Stimulated activated CD4-positive, alpha-beta T cell treated with anti-CD3 and anti-CD28 coated beads, Interleukin-12 subunit alpha, Interleukin-12 subunit beta, amount 100 ng/mL, for 48 hours (primary cell): ENCODE measurements at regions not wholly inside any gene's neighbourhood (a gene's known extent, or its start where the extent isn't known, plus 50 kb on each side); places are given as distances from the start of the nearest gene placed in this dataset.

Experiments used
- DNase-seq, 3 donors: peaks; one replicate each; pipeline ENCODE4 v3.0.0-alpha.2; 2020; ENCODE audit warnings: low read depth in 2 of 3, low spot score in 1 of 3

- DNase-seq = no peak
Observed at GRCh38 chr10:113458451-113458850, 94.4 kb upstream of the HABP2 start.

GRCh38 chr10:113458944-113459343, 93.9 kb upstream of the HABP2 start:
- DNase-seq = no peak

GRCh38 chr10:113459626-113460280, 93.1 kb upstream of the HABP2 start:
- no peak for DNase-seq

- no peak for DNase-seq
Observed at GRCh38 chr10:113463083-113463482, 89.8 kb upstream of the HABP2 start.

- no peak for DNase-seq
Observed at GRCh38 chr10:113463777-113464176, 89.1 kb upstream of the HABP2 start.

- no peak for DNase-seq
Observed at GRCh38 chr10:113469796-113470195, 83.1 kb upstream of the HABP2 start.

GRCh38 chr10:113470372-113471240, 82.2 kb upstream of the HABP2 start:
- DNase-seq = no peak

- no peak for DNase-seq
Observed at GRCh38 chr10:113471241-113471996, 81.4 kb upstream of the HABP2 start.

GRCh38 chr10:113473011-113473410, 79.8 kb upstream of the HABP2 start:
- DNase-seq = no peak

- DNase-seq = no peak
Observed at GRCh38 chr10:113473851-113474250, 79.0 kb upstream of the HABP2 start.

GRCh38 chr10:113474752-113475151, 78.1 kb upstream of the HABP2 start:
- DNase-seq = no peak

GRCh38 chr10:113475381-113475807, 77.5 kb upstream of the HABP2 start:
- no peak for DNase-seq

- DNase-seq = no peak
Observed at GRCh38 chr10:113476191-113476590, 76.7 kb upstream of the HABP2 start.

GRCh38 chr10:113476673-113477072, 76.2 kb upstream of the HABP2 start:
- no peak for DNase-seq

- no peak for DNase-seq
Observed at GRCh38 chr10:113477451-113477850, 75.4 kb upstream of the HABP2 start.

- no peak for DNase-seq
Observed at GRCh38 chr10:113479346-113480080, 73.3 kb upstream of the HABP2 start.

- DNase-seq = no peak
Observed at GRCh38 chr10:113480081-113480360, 72.8 kb upstream of the HABP2 start.

- DNase-seq = no peak
Observed at GRCh38 chr10:113480851-113481502, 71.9 kb upstream of the HABP2 start.

GRCh38 chr10:113484487-113484886, 68.4 kb upstream of the HABP2 start:
- no peak for DNase-seq

- no peak for DNase-seq
Observed at GRCh38 chr10:113485736-113486135, 67.1 kb upstream of the HABP2 start.

GRCh38 chr10:113486531-113486930, 66.3 kb upstream of the HABP2 start:
- DNase-seq = no peak
